OCI-LY7 (cell line): ENCODE measurements at regions not wholly inside any gene's neighbourhood (a gene's known extent, or its start where the extent isn't known, plus 50 kb on each side); places are given as distances from the start of the nearest gene placed in this dataset.

ENCODE experiments used
- CTCF ChIP-seq: fragments of 200-600 bp; sonication (generic); conservative IDR thresholded peaks from 2 replicates; pipeline ENCODE4 v1.5.1; 2014; ENCODE audit warnings: mild to moderate bottlenecking, antibody characterized with exemption, low read length, moderate library complexity, mixed read lengths
- EZH2phosphoT487 ChIP-seq: fragments of 200-600 bp; sonication (generic); IDR thresholded peaks from 2 replicates; pipeline ENCODE4 v1.6.1; 2018; ENCODE audit warnings: low read depth, borderline replicate concordance, mild to moderate bottlenecking, mixed run types, antibody characterized with exemption, low read length, moderate library complexity, mixed read lengths

GRCh38 chr7:97580205-97580604 is 151.7 kb upstream of the TAC1 start:
- TF ChIP-seq CTCF (no peak), EZH2phosphoT487 (no peak)
